Left lung (tissue), 4 donors: ENCODE measurements at regions not wholly inside any gene's neighbourhood (a gene's known extent, or its start where the extent isn't known, plus 50 kb on each side); places are given as distances from the start of the nearest gene placed in this dataset.
"Not testable (repeated sequence)": the region's sequence is repeated elsewhere in the genome, so short reads cannot be mapped to it uniquely, and the experiment has no call there.

ENCODE experiments used
- ATAC-seq: fragments of 200-7000 bp; cut with Tn5 transposase; one replicate; pipeline ENCODE4 v1.9.1; 2020; ENCODE audit warnings: moderate library complexity
- DNase-seq, 4 donors: peaks; one replicate each; pipeline ENCODE4 v3.0.0-alpha.2; 2013 to 2020
- H3K27ac ChIP-seq, 2 donors: fragments of 200-600 bp; sonication (generic) in 1 of 2; one replicate each; pipeline versions ENCODE4 v1.5.0 to v1.8.0; 2020 to 2021
- H3K27me3 ChIP-seq, 2 donors: fragments of 200-600 bp; sonication (generic) in 1 of 2; one replicate each; pipeline versions ENCODE4 v1.5.0 to v1.8.0; 2020 to 2021
- H3K36me3 ChIP-seq, 2 donors: fragments of 200-600 bp; sonication (generic) in 1 of 2; one replicate each; pipeline versions ENCODE4 v1.5.0 to v1.8.0; 2020 to 2021
- H3K4me1 ChIP-seq, 2 donors: fragments of 200-600 bp; one replicate each; pipeline ENCODE4 v1.8.0; 2021
- H3K4me3 ChIP-seq, 2 donors: fragments of 200-600 bp; sonication (generic) in 1 of 2; one replicate each; pipeline versions ENCODE4 v1.5.0 to v1.8.0; 2020 to 2021; ENCODE audit warnings: mild to moderate bottlenecking in 1 of 2
- H3K9me3 ChIP-seq, 2 donors: fragments of 200-600 bp; sonication (generic) in 1 of 2; one replicate each; pipeline versions ENCODE4 v1.5.0 to v1.8.0; 2020 to 2021
- CTCF ChIP-seq, 2 donors: fragments of 200-600 bp; sonication (generic) in 1 of 2; IDR thresholded peaks; one replicate each; pipeline versions ENCODE4 v1.5.0 to v1.8.0; 2021; ENCODE audit warnings: antibody characterized with exemption in 2 of 2
- intact Hi-C, 2 donors: fragments of 100-400 bp; cut with DNase I; formaldehyde crosslinking; loops; one replicate each; pipeline versions ENCODE4 v1.11.2 to v1.14.2; 2022
- donor health status: DM: no; HTN: yes; CAD: no.
- donor health status: DM: no; HTN: no; CAD: no.

GRCh38 chr17:28266926-28267719, 51.9 kb upstream of the TMEM97 start:
- ATAC-seq, H3K4me3 ChIP-seq, intact Hi-C loops, H3K27ac ChIP-seq, H3K36me3 ChIP-seq, H3K27me3 ChIP-seq, H3K4me1 ChIP-seq, DNase-seq: not testable (repeated sequence)
- peaks cover 0 to 22% of the 10 kb centered on the region in 2 donors for H3K9me3 ChIP-seq

GRCh38 chr17:28267720-28268609, 51.0 kb upstream of the TMEM97 start:
- DNase-seq (no peak), ATAC-seq (no peak)
- H3K4me3 ChIP-seq: no peak overlapping the region
- H3K27me3 ChIP-seq: no peaks in the 10 kb centered on the region
- TF ChIP-seq CTCF (IDR thresholded peaks at IDR 0.05): no peak
- H3K36me3 ChIP-seq: no peaks in the 10 kb centered on the region
- no peak overlapping the region for H3K27ac ChIP-seq
- H3K4me1 ChIP-seq: no peaks in the 10 kb centered on the region
- peaks cover 0 to 14% of the 10 kb centered on the region in 2 donors for H3K9me3 ChIP-seq
- intact Hi-C loops: no loop called here

GRCh38 chr17:28268610-28269313, 50.2 kb upstream of the TMEM97 start:
- H3K27ac ChIP-seq: no peak overlapping the region
- no peak overlapping the region for H3K4me3 ChIP-seq
- H3K4me1 ChIP-seq: no peaks in the 10 kb centered on the region
- no peak for ATAC-seq
- intact Hi-C loops: no loop called here
- DNase-seq: no peak
- no peaks in the 10 kb centered on the region for H3K36me3 ChIP-seq
- H3K9me3 ChIP-seq: peaks cover 0 to 8% of the 10 kb centered on the region in 2 donors
- no peaks in the 10 kb centered on the region for H3K27me3 ChIP-seq
- TF ChIP-seq CTCF (IDR thresholded peaks at IDR 0.05): no peak
